Stimulated activated naive CD8-positive, alpha-beta T cell treated with anti-CD3 and anti-CD28 coated beads, Interleukin-15, Interleukin-2, amounts not matched to agents 100 ng/mL and 50 ng/mL, for 24 hours (primary cell): ENCODE measurements at regions not wholly inside any gene's neighbourhood (a gene's known extent, or its start where the extent isn't known, plus 50 kb on each side); places are given as distances from the start of the nearest gene placed in this dataset.
"Not testable (repeated sequence)": the region's sequence is repeated elsewhere in the genome, so short reads cannot be mapped to it uniquely, and the experiment has no call there.

Experiments
- H3K27ac Mint-ChIP-seq: one replicate; pipeline ENCODE4 v1.8.0; 2021; ENCODE audit warnings: mild to moderate bottlenecking, mixed read lengths
- H3K27me3 Mint-ChIP-seq: one replicate; pipeline ENCODE4 v1.8.0; 2021; ENCODE audit warnings: mixed read lengths
- H3K36me3 Mint-ChIP-seq: one replicate; pipeline ENCODE4 v1.8.0; 2021; ENCODE audit warnings: low read depth, mixed read lengths
- H3K4me1 Mint-ChIP-seq: one replicate; pipeline ENCODE4 v1.8.0; 2021; ENCODE audit warnings: low read depth, mixed read lengths
- H3K4me3 Mint-ChIP-seq: one replicate; pipeline ENCODE4 v1.8.0; 2021; ENCODE audit warnings: mild to moderate bottlenecking, mixed read lengths
- H3K9me3 Mint-ChIP-seq: one replicate; pipeline ENCODE4 v1.8.0; 2021; ENCODE audit warnings: mixed read lengths

DNA sequence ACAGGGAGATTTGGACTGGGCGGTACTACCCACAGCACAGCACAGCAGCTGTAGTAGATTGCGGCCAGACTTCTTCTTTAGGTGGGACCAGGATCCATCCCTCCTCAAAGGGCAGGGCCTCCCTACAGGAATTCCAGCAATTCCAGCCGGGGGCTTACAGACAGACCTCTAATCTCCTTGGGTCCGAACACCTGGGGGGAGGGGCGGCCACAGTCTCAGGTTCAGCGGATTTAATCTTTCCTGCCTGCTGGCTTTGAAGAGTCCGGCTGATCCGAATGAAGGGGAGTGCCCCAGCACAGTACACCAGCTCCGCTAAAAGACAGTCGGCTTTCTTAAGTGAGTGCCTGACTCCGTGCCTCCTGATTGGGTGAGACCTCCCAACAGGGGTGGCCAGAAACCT is 1708.5 kb downstream of the BRINP3 start:
- no peaks in the 10 kb centered on the region for H3K4me1 Mint-ChIP-seq
- H3K27ac Mint-ChIP-seq: no peak overlapping the region
- no peaks in the 10 kb centered on the region for H3K36me3 Mint-ChIP-seq
- no peak overlapping the region for H3K4me3 Mint-ChIP-seq
- H3K27me3 Mint-ChIP-seq: no peaks in the 10 kb centered on the region
- peaks cover 24% of the 10 kb centered on the region for H3K9me3 Mint-ChIP-seq

GRCh38 chr1:188769936-188770335 is 1707.7 kb downstream of the BRINP3 start:
- Mint-ChIP-seq H3K4me3 (no peak overlapping the region), H3K9me3 (peaks cover 21% of the 10 kb centered on the region), H3K27me3 (no peaks in the 10 kb centered on the region), H3K36me3 (no peaks in the 10 kb centered on the region), H3K27ac (no peak overlapping the region), H3K4me1 (no peaks in the 10 kb centered on the region)

- H3K9me3 Mint-ChIP-seq: peaks cover 14% of the 10 kb centered on the region
- H3K27ac Mint-ChIP-seq: no peak overlapping the region
- H3K4me1 Mint-ChIP-seq: no peaks in the 10 kb centered on the region
- no peaks in the 10 kb centered on the region for H3K36me3 Mint-ChIP-seq
- no peak overlapping the region for H3K4me3 Mint-ChIP-seq
- H3K27me3 Mint-ChIP-seq: no peaks in the 10 kb centered on the region
Observed at GRCh38 chr1:188778578-188778977, 1699.1 kb downstream of the BRINP3 start.

GRCh38 chr1:188782220-188782841 is 1695.3 kb downstream of the BRINP3 start:
- Mint-ChIP-seq H3K36me3 (no peaks in the 10 kb centered on the region), H3K27me3 (no peaks in the 10 kb centered on the region), H3K9me3 (peaks cover 5% of the 10 kb centered on the region), H3K27ac (no peak overlapping the region), H3K4me1 (no peaks in the 10 kb centered on the region), H3K4me3 (no peak overlapping the region)

DNA sequence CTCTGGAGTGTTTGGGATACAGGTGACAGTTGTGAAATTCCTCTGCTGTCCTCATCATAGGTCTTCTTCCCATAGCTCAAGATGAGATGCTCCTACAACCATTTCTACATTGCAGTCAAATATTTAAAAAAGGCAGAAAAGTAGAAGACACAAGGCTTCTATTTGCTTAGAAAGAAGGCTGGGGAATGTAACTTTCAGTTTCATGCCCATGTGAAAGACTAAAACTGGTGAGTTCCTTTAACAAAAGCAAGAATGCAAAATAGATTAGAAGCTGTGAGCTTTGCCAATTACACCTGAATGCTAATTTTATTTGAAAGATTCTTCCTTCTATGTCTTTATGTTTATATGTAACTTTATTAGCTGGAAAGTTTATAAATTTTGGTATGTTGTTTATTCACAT is 1682.7 kb downstream of the BRINP3 start:
- no peak overlapping the region for H3K27ac Mint-ChIP-seq
- H3K4me1 Mint-ChIP-seq: no peaks in the 10 kb centered on the region

DNA sequence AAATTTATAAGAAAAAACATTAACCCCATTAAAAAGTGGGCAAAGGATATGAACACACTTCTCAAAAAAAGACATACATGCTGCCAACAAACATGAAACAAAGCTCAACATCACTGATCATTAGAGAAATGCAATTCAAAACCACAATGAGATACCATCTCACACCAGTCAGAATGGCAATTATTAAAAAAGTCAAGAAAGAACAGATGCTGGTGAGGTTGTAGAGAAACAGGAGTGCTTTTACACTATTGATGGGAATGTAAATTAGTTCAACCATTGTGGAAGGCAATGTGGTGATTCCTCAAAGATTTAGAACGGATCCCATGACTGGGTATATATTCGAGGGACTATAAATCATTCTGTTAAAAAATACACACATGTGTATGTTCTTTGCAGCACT is 1665.5 kb downstream of the BRINP3 start:
- not testable (repeated sequence) for H3K4me3 Mint-ChIP-seq, H3K27me3 Mint-ChIP-seq, H3K27ac Mint-ChIP-seq, H3K4me1 Mint-ChIP-seq, H3K36me3 Mint-ChIP-seq
- H3K9me3 Mint-ChIP-seq: peaks cover 16% of the 10 kb centered on the region

More for the DNA sequence above, 1682.7 kb downstream of the BRINP3 start:
- H3K36me3 Mint-ChIP-seq: no peaks in the 10 kb centered on the region
- peaks cover 5% of the 10 kb centered on the region for H3K9me3 Mint-ChIP-seq
- no peak overlapping the region for H3K4me3 Mint-ChIP-seq
- no peaks in the 10 kb centered on the region for H3K27me3 Mint-ChIP-seq

GRCh38 chr1:188812836-188813573 is 1664.7 kb downstream of the BRINP3 start:
- H3K27ac Mint-ChIP-seq, H3K4me1 Mint-ChIP-seq, H3K4me3 Mint-ChIP-seq, H3K36me3 Mint-ChIP-seq, H3K27me3 Mint-ChIP-seq: not testable (repeated sequence)
- H3K9me3 Mint-ChIP-seq: peaks cover 20% of the 10 kb centered on the region

- H3K9me3 Mint-ChIP-seq: peaks cover 17% of the 10 kb centered on the region
- H3K4me1 Mint-ChIP-seq: no peaks in the 10 kb centered on the region
- no peaks in the 10 kb centered on the region for H3K27me3 Mint-ChIP-seq
- no peaks in the 10 kb centered on the region for H3K36me3 Mint-ChIP-seq
- no peak overlapping the region for H3K4me3 Mint-ChIP-seq
- no peak overlapping the region for H3K27ac Mint-ChIP-seq
Observed at GRCh38 chr1:188817814-188818213, 1659.8 kb downstream of the BRINP3 start.

- Mint-ChIP-seq H3K4me1 (no peaks in the 10 kb centered on the region), H3K4me3 (no peak overlapping the region), H3K27ac (no peak overlapping the region), H3K27me3 (no peaks in the 10 kb centered on the region), H3K36me3 (no peaks in the 10 kb centered on the region), H3K9me3 (peaks cover 4% of the 10 kb centered on the region)
Observed at GRCh38 chr1:188822248-188822647, 1655.4 kb downstream of the BRINP3 start.

- Mint-ChIP-seq H3K4me3 (no peak overlapping the region), H3K27me3 (no peaks in the 10 kb centered on the region), H3K36me3 (no peaks in the 10 kb centered on the region), H3K9me3 (peaks cover 4% of the 10 kb centered on the region), H3K27ac (no peak overlapping the region), H3K4me1 (no peaks in the 10 kb centered on the region)
Observed at GRCh38 chr1:188825471-188825870, 1652.2 kb downstream of the BRINP3 start.

DNA sequence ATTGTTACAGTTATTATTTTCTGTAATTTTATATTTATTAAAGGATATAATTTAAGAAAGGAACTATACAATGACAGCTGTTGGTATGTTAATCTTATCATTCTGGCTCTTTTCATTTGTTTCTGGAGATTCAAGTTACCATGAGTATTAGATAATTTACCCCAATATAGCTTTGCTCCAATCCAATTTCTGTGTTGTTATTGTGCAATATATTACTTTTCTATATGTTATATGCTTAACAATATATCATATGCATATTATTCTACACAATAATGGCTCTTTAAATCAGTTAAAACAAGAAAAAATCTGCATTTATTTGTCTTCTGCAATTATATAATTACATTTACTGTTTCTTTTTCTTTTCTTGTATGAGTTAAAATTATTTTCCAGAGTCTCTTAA is 1650.9 kb downstream of the BRINP3 start:
- H3K4me1 Mint-ChIP-seq: no peaks in the 10 kb centered on the region

GRCh38 chr1:188827400-188827799 is 1650.3 kb downstream of the BRINP3 start:
- Mint-ChIP-seq H3K4me3 (no peak overlapping the region), H3K27me3 (no peaks in the 10 kb centered on the region), H3K9me3 (peaks cover 4% of the 10 kb centered on the region), H3K4me1 (no peaks in the 10 kb centered on the region), H3K27ac (no peak overlapping the region), H3K36me3 (no peaks in the 10 kb centered on the region)

More for the DNA sequence above, 1650.9 kb downstream of the BRINP3 start:
- no peaks in the 10 kb centered on the region for H3K36me3 Mint-ChIP-seq
- H3K9me3 Mint-ChIP-seq: peaks cover 4% of the 10 kb centered on the region
- no peak overlapping the region for H3K4me3 Mint-ChIP-seq
- no peaks in the 10 kb centered on the region for H3K27me3 Mint-ChIP-seq
- no peak overlapping the region for H3K27ac Mint-ChIP-seq

DNA sequence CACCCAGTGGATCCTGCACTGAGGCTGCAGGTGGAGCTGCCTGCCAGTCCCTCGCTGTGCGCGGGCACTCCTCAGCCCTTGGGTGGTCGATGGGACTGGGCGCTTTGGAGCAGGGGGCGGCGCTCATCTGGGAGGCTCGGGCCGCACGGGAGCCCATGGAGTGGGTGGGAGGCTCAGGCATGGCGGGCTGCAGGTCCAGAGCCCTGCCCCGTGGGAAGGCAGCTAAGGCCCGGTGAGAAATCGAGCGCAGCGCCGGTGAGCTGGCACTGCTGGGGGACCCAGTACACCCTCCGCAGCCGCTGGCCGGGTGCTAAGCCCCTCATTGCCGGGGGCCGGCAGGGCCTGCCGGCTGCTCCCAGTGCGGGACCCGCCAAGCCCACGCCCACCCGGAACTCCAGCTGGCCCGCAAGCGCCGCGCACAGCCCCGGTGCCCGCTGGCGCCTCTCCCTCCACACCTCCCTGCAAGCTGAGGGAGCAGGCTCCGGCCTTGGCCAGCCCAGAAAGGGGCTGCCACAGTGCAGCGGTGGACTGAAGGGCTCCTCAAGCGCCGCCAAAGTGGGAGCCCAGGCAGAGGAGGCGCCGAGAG is 1636.5 kb downstream of the BRINP3 start:
- H3K27ac Mint-ChIP-seq, H3K4me3 Mint-ChIP-seq, H3K4me1 Mint-ChIP-seq, H3K36me3 Mint-ChIP-seq, H3K9me3 Mint-ChIP-seq, H3K27me3 Mint-ChIP-seq: not testable (repeated sequence)

DNA sequence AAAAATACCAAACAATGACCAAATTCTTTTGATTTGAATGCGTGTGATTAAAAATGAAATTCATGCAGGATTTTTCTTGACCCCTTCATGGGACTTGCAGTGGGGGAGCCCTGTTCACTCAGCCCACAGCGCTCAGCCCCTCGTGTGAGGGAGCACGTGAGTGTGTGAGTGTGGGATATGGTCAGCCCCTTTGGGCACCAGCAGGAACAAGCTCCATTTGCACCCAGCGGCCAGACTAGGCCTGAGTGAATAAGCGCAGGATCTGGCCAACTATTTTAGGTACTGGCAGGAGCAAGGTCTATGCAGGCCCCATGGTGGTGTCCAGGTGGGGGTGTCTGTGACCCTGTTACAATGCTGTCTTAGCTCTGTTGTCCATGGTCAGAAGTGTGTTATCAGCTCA is 1631.2 kb downstream of the BRINP3 start:
- Mint-ChIP-seq H3K27ac (no peak overlapping the region), H3K4me1 (no peaks in the 10 kb centered on the region), H3K36me3 (no peaks in the 10 kb centered on the region), H3K9me3 (no peaks in the 10 kb centered on the region), H3K27me3 (no peaks in the 10 kb centered on the region), H3K4me3 (no peak overlapping the region)

- Mint-ChIP-seq H3K4me3 (no peak overlapping the region), H3K27ac (no peak overlapping the region), H3K36me3 (no peaks in the 10 kb centered on the region)
Observed at GRCh38 chr1:188857526-188858087, 1620.1 kb downstream of the BRINP3 start.

More at GRCh38 chr1:188857526-188858087, 1620.1 kb downstream of the BRINP3 start:
- Mint-ChIP-seq H3K27me3 (no peaks in the 10 kb centered on the region), H3K4me1 (no peaks in the 10 kb centered on the region), H3K9me3 (peaks cover 15% of the 10 kb centered on the region)
